VCaP (cell line): ENCODE measurements at regions not wholly inside any gene's neighbourhood (a gene's known extent, or its start where the extent isn't known, plus 50 kb on each side); places are given as distances from the start of the nearest gene placed in this dataset.
"Not testable (repeated sequence)": the region's sequence is repeated elsewhere in the genome, so short reads cannot be mapped to it uniquely, and the experiment has no call there.

Experiments used
- H3K27ac ChIP-seq: fragments of 450-650 bp; 2 replicates; pipeline ENCODE4 v1.5.1; 2017
- TF ChIP-seq, protein P1 (sequence below): fragments of 450-650 bp; conservative IDR thresholded peaks from 2 replicates; pipeline ENCODE4 v1.5.1; 2017; ENCODE audit warnings: mild to moderate bottlenecking, moderate library complexity

DNA sequence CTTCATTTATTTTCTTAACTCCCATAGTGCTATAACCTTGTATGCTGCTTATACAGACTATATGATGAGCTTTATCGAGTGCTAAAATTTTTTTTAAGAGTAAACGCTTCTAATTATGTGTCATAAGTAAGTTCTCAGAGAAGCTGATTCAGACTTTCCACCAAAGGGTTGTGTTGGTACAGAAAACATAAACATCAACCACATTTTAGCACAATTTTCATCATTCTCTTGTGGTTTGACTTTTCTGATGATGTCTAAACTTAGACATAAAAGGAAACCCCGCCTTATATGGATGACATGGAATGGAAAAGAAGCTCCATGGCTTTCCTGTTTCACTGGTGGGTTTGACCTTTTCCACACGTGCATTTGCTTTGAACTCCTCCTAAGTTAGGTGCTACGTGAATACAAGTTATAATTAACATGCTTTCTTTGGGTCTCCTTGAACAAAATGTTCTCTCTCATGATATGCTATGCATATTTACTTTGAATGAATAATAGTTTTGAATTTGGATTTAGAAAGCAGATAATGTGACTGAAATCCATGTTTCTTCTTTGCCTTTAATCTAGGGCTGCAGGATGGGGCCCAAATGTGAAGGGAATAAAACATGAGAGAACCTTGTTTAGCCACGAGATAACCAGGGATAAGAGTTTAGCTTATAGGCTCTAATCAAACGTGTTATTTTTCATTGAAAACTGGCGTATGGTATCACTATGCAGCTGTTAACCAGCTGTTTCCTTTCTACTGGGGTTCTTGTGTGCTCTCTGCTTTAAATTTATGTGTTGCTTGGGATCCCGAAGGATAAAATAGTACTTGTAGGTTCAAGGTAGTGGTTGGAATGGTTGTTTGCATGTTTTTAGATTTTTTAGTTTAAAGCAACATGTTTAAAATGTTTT lies 127.1 kb upstream of the AHI1 start:
- TF ChIP-seq, protein P1, sequence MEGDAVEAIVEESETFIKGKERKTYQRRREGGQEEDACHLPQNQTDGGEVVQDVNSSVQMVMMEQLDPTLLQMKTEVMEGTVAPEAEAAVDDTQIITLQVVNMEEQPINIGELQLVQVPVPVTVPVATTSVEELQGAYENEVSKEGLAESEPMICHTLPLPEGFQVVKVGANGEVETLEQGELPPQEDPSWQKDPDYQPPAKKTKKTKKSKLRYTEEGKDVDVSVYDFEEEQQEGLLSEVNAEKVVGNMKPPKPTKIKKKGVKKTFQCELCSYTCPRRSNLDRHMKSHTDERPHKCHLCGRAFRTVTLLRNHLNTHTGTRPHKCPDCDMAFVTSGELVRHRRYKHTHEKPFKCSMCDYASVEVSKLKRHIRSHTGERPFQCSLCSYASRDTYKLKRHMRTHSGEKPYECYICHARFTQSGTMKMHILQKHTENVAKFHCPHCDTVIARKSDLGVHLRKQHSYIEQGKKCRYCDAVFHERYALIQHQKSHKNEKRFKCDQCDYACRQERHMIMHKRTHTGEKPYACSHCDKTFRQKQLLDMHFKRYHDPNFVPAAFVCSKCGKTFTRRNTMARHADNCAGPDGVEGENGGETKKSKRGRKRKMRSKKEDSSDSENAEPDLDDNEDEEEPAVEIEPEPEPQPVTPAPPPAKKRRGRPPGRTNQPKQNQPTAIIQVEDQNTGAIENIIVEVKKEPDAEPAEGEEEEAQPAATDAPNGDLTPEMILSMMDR: no peak
- no peak overlapping the region for H3K27ac ChIP-seq

DNA sequence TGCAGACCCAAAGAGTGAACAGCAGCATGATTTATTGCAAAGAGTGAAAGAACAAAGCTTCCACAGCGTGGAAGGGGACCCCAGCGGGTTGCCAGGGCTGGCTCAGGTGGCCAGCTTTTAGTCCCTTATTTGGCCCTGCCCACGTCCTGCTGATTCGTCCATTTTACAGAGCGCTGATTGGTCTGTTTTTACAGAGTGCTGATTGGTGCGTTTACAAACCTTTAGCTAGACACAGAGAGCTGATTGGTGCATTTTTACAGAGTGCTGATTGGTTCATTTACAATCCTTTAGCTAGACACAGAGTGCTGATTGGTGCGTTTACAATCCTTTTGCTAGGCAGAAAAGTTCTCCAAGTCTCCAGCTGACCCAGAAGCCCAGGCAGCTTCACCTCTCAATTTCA lies 128.5 kb upstream of the AHI1 start:
- H3K27ac ChIP-seq: not testable (repeated sequence)

DNA sequence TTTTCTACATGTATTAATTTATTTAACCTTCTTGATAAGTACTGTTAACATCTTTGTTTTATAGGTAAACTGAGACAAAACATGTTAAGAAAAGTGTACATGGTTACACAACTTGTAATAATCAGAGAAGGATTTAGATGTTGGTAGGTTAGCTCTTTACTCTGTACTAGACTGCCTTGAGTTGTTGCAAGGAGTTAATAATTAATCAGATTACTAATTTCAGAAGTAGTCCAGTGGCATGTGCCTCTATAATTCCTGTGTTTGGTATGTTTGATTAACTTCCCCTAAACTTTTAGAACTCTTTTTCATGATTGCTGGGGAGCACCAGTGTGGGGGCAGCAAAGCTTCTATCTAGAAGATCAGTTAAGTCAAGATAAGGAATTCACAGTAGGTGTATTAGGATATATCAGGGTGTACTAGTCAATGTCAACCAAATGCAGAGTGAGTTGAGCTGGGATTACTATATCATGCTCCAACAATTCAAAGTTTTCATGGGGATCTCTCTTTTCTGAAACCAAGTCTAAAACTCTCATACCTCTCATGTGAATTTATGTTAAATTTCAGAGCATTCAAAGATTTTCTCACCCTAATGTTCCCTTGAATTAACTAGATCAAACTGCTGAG lies 129.7 kb upstream of the AHI1 start:
- TF ChIP-seq, protein P1: no peak
- no peak overlapping the region for H3K27ac ChIP-seq

DNA sequence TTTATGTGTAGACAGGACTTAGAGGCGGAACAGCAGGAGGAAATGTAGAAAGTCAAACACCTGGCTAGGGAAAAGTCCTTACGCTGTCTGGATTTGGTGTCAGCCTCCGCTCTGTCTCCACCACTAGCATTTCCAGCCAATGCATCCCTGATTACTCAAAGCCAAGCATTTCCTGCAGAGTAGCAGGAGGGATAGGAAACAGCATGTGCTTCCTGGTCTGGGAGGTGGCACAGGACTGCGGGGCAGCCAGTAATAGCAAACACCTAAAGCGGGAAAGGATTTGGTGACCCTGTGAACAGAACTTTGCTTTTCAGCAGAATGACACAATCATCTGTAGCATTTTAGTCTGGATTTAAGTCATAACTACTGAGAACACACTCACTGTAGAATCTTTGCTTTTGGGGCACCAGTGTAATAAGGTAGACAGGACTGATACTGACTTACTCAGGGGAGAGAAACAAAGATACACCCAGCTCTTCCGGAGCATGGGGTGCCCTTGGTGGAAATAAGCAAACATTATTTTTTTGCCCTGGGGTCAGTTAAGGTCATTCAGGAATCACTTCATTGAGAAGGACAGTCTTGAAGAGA lies 133.3 kb upstream of the AHI1 start:
- TF ChIP-seq, protein P1: no peak
- H3K27ac ChIP-seq: no peak overlapping the region

DNA sequence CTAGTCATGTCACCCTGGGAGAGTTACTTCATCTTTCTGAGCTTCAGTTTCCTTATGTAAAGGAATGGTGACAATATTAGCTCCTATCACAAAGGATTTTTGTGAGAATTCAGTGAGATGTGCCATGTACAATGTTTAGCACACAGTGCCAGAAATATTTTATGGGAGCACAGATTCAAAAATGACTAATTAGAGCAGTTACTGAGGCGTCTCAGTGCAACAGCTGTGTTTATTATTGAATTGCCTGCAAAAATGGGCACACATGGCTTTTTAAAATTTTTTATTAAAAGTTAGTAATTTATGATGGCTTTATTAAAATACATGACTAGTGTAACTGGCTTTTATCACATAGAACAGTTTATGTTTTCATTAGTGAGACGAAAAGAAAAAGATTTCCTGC lies 134.3 kb upstream of the AHI1 start:
- no peak overlapping the region for H3K27ac ChIP-seq
- TF ChIP-seq, protein P1: no peak

DNA sequence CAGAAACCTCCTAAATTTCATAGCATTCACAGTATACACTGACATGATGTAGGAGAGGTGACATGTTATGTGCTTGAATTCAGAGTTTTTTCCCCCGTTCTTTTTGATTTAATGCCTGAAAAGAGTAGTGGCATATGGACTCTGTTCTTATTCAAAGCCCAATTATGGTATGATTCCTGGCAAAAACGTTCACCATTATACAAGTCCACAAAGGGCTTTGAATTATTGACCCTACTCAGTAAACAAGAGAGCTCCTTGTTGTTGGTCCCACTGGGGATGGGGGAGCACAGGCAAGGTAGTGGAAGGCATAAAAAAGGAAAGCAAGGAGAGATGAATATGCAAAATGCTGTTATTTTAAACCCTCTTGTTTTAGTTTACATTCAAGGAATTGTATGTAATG lies 136.0 kb upstream of the AHI1 start:
- no peak overlapping the region for H3K27ac ChIP-seq
- TF ChIP-seq, protein P1: no peak

DNA sequence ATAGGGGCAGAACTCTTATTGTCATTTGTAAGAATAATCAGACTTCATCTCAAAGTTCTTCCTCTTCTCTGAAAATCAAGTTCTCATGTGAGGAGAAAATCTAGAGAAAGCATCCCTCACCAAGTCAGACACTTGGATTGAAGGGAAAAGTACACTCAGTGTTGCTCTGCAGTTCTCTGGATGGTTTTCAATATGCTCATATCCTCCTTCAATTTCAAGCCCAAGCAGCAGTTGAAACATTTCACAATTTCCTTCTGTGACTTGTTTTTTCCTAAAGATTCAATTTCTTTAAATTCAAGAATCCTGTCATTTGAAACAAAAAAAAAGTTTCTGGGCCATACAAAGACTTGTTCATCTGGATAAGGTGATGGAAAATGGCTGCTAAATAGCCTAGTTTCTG lies 140.2 kb upstream of the AHI1 start:
- TF ChIP-seq, protein P1: no peak
- H3K27ac ChIP-seq: no peak overlapping the region
